ENCODE measurements at regions not wholly inside any gene's neighbourhood (a gene's known extent, or its start where the extent isn't known, plus 50 kb on each side); places are given as distances from the start of the nearest gene placed in this dataset.

DNA sequence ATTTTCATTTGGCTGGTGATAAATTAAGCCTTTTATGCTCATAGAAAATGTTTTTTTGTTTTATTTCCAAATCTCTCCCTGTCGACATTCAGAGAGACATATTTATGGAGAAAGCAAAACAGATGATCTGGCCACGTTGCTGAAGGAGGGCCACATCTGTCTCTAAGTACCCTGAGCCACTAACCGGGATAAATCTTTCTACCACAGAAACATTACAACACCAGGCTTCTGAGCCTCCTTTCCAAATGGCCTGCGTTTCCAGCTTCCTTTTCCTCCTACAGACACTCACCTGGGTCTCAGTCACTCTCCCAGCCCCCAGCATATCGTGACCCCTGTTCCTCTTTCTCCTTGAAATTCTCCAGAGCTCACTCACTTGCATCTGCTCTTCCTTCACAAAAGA lies 161.0 kb downstream of the ARRDC4 start:
- TF ChIP-seq CTCF (IDR thresholded peaks at IDR 0.05) = no peak
- no peak for TF ChIP-seq POLR2A (IDR thresholded peaks at IDR 0.05)
- DNase-seq = no peak
- WGBS, 2 donors = 50 to 51% methylated on average over 5 of the region's 5 CpGs
- H3K36me3 ChIP-seq (replicated peaks in 1 of 2; ENCODE audit: insufficient read depth in 1 of 2, low read depth in 2 of 2) = no peaks in the 10 kb centered on the region
- no peak for ATAC-seq
- H3K27ac ChIP-seq = no peak overlapping the region
- no peaks in the 10 kb centered on the region for H3K9me3 ChIP-seq
- no peaks in the 10 kb centered on the region for H3K27me3 ChIP-seq
- intact Hi-C loops (cut with DNase I) = no loop called here
- no peak overlapping the region for H3K4me3 ChIP-seq
- H3K4me1 ChIP-seq = no peaks in the 10 kb centered on the region

DNA sequence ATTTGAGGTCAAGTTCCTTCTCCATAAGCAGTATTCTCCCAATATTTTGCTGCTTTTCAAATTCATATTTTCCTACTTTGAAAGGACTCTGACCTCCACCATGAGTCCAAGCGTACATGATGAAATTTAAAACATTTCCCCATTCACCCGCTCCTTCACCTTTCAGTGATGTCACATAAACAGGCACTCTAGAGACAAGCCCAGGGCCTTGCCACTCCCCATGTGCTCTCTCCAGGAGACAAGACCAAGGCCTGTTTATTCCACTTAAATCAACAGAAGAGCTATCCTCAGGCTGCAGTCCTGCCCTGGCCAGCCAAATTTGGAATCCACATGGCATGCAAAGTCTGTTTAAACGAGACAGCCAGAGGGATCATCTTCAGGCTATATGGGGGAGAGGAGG lies 161.5 kb downstream of the ARRDC4 start:
- ATAC-seq (no peak), DNase-seq (no peak)
- TF ChIP-seq CTCF (IDR thresholded peaks at IDR 0.05) = no peak
- TF ChIP-seq POLR2A (IDR thresholded peaks at IDR 0.05) = no peak
- no peaks in the 10 kb centered on the region for H3K27me3 ChIP-seq
- no peaks in the 10 kb centered on the region for H3K9me3 ChIP-seq
- no peak overlapping the region for H3K27ac ChIP-seq
- 58 to 69% methylated on average over 3 of the region's 3 CpGs for WGBS, 2 donors
- H3K4me1 ChIP-seq = no peaks in the 10 kb centered on the region
- no peaks in the 10 kb centered on the region for H3K36me3 ChIP-seq (replicated peaks in 1 of 2; ENCODE audit: insufficient read depth in 1 of 2, low read depth in 2 of 2)
- H3K4me3 ChIP-seq = no peak overlapping the region
- intact Hi-C loops (cut with DNase I) = no loop called here

DNA sequence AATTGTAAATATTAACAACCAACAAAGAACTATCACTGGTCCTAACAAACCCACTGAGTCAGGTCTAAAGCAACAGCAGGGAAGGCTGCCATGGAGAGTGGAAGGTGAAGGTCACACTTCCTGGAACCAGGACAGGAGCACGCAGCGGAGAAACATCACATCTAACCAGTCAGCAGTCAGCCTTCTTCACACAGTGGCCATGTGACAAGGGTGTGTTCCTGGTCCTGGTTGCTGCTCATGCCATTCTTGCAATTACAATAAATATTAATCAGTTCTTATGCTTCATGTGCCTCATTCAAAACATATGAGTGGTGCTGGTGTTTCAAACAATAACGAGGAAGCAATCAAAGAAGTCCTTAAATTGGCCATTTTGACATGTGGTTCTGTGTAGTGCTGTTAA lies 162.8 kb downstream of the ARRDC4 start:
- DNase-seq = no peak
- H3K27me3 ChIP-seq = no peaks in the 10 kb centered on the region
- H3K9me3 ChIP-seq = no peaks in the 10 kb centered on the region
- 33 to 48% methylated on average over 3 of the region's 3 CpGs for WGBS, 2 donors
- TF ChIP-seq POLR2A (IDR thresholded peaks at IDR 0.05) (no peak), CTCF (IDR thresholded peaks at IDR 0.05) (no peak)
- no peaks in the 10 kb centered on the region for H3K36me3 ChIP-seq (replicated peaks in 1 of 2; ENCODE audit: insufficient read depth in 1 of 2, low read depth in 2 of 2)
- H3K4me1 ChIP-seq = no peaks in the 10 kb centered on the region
- no peak overlapping the region for H3K27ac ChIP-seq
- no peak overlapping the region for H3K4me3 ChIP-seq
- intact Hi-C loops (cut with DNase I) = no loop called here
- no peak for ATAC-seq

- ATAC-seq (no peak), DNase-seq (no peak)
- Histone ChIP-seq H3K27me3 (no peaks in the 10 kb centered on the region), H3K4me1 (no peaks in the 10 kb centered on the region), H3K36me3 (replicated peaks in 1 of 2; ENCODE audit: insufficient read depth in 1 of 2, low read depth in 2 of 2) (no peaks in the 10 kb centered on the region), H3K4me3 (no peak overlapping the region), H3K9me3 (no peaks in the 10 kb centered on the region), H3K27ac (no peak overlapping the region)
- intact Hi-C loops (cut with DNase I) = no loop called here
- TF ChIP-seq POLR2A (IDR thresholded peaks at IDR 0.05) (no peak), CTCF (IDR thresholded peaks at IDR 0.05) (no peak)
- WGBS, 2 donors = 56 to 70% methylated on average over 6 of the region's 6 CpGs
Observed at GRCh38 chr15:98123834-98124233, 163.3 kb downstream of the ARRDC4 start.

- no peak for ATAC-seq
- Histone ChIP-seq H3K27me3 (no peaks in the 10 kb centered on the region), H3K27ac (no peak overlapping the region), H3K4me1 (no peaks in the 10 kb centered on the region), H3K4me3 (no peak overlapping the region), H3K36me3 (replicated peaks in 1 of 2; ENCODE audit: insufficient read depth in 1 of 2, low read depth in 2 of 2) (no peaks in the 10 kb centered on the region), H3K9me3 (no peaks in the 10 kb centered on the region)
- WGBS, 2 donors = 66 to 80% methylated on average over 6 of the region's 6 CpGs
- DNase-seq = no peak
- TF ChIP-seq POLR2A (IDR thresholded peaks at IDR 0.05) (no peak), CTCF (IDR thresholded peaks at IDR 0.05) (no peak)
- intact Hi-C loops (cut with DNase I) = no loop called here
Observed at GRCh38 chr15:98124581-98124980, 164.1 kb downstream of the ARRDC4 start.
